GM18909 (cell line): ENCODE measurements at regions not wholly inside any gene's neighbourhood (a gene's known extent, or its start where the extent isn't known, plus 50 kb on each side); places are given as distances from the start of the nearest gene placed in this dataset.
"Not testable (repeated sequence)": the region's sequence is repeated elsewhere in the genome, so short reads cannot be mapped to it uniquely, and the experiment has no call there.

Experiments used
- ATAC-seq: cut with Tn5 transposase; IDR thresholded peaks from one replicate; pipeline ENCODE4 v1.9.1; 2021; ENCODE audit warnings: mild to moderate bottlenecking; ENCODE audit not compliant: unreplicated experiment, poor library complexity

DNA sequence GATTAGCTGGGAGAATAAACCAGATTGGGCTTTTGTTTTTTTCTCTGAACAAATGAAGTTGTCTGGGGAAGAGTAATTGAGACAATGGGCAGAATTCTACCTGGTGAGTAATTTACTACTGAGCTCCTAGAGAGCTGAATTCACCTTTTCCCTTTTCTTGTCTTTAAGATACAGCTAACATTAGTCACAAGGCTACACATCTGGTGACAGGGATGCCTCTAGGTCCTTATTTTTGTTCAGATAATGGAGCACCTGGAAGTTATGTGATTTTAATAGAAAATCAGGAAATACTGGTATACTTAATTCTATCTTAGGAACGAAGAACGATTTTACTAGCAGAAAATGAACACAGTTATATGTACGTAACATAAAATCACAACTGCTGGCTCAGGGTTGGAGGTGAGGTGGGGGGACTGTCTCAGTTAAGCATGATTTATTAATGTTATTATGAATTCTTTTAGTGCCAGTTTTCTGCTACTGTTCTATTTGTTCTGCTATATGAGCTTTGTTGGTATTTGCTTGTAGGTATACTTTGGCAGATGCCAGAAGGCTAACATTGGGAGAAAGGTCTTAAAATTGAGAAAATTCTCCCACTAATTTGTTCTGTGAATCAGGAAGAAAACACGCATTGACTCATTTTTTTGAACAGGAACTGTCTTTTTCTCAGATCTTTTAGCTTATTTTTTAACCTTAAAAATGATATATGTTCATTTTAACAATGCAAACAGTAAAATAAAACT lies 482.7 kb upstream of the RGS6 start:
- no peak for ATAC-seq

DNA sequence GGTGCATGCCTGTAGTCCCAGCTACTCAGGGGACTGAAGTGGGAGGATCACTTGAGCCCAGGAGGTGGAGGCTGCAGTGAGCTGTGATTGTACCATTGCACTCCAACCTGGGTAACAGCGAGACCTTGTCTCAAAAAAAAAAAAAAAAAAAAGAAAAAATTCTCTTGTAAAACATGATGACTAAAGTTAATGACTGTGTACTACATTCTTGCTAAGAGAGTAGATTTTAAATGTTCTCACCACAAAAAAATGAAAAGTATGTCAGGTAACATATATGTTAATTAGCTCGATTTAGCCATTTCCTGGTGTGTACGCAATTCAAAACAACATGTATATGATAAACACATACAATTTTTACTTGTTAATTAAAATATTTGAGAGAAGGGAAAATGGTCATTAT lies 480.7 kb upstream of the RGS6 start:
- ATAC-seq: no peak

DNA sequence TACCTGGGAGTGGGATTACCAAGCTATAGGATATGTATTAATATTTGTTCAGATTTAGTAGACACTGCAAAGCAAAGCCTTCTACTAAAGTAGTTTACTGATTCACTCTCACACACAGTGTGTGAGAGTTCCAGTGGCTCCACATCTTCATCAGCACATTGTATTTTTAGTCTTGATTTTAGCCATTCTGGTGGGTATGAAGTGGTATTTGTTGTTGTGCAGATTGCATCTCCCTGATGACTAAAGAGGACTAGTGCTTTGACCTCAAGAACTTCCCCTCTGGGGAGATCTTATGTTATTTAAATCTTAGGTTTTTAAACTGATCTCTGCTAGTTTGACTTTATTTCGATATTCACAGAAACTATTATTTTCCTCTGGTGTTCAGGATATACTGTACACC lies 479.7 kb upstream of the RGS6 start:
- no peak for ATAC-seq

DNA sequence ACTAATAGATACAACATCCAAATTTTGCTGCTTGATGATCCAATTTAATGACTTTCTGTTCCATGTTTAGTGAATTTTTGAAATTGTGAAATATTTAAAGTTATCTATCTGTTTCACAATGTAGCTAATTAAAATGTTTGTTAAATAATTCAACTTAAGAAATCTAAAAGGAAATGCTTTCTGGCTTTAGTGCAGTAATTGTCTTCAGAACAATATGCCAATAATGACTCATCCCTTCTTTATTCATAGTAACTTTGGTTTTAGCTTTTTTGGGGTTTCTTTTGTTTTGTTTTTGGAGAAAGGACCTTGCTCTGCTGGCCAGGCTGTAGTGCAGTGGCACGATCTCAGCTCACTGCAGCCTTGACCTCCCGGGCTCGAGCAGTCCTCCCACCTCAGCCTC lies 479.2 kb upstream of the RGS6 start:
- ATAC-seq: no peak

DNA sequence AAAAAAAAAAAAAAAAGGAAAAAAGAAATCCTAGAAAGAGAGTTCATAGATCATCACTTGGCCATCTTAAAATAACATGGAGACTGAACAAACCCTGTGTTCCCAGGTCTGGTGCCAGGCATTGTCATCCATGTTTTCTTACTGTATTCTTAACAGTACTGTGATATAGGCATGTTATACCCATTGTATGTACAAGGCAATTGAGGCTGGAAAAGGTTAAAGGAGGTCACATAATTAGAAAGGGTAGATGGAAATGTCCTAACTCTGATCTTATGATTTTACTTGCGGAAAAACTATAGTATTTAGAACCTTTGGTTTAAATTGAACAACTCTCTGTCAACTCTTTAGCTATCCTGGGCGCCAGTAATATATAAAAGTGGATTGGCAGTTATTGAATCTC lies 478.2 kb upstream of the RGS6 start:
- ATAC-seq: no peak

DNA sequence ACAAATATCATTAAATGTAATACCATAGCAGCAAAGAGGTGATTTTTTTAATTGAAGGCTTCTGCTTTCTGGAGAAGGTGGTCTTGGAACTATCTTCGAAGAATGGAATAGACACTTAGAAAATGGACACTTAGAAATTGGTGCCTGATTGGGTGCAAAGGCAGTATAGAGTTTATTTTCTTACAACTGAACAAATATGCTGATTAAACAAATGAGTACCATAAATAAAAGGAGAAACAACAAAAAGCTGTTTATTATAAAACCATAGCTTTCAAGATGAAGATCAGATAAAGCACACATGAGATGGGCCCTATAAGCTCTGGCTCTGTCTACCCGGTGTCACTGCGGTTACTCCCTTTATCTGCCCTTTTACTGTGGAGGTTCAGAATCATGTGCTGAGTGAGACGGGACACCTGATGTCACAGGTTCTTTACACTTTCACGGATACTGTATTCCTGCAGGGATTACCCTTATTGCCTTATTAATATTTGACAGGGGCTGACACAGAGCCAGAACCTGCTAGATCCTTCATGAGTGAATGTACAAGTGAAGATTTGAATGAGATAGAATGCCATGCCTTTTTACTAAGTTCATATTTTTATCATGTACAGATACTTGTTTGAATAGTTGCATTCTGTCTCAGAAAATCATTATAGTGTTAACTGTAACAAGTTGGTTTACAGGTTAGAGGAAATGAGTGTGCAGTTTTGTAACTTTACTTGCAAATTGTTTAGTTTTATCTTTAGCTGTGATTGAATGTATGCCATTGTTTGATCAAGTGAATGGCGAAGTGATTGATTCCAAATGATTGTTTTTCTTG lies 477.5 kb upstream of the RGS6 start:
- no peak for ATAC-seq

DNA sequence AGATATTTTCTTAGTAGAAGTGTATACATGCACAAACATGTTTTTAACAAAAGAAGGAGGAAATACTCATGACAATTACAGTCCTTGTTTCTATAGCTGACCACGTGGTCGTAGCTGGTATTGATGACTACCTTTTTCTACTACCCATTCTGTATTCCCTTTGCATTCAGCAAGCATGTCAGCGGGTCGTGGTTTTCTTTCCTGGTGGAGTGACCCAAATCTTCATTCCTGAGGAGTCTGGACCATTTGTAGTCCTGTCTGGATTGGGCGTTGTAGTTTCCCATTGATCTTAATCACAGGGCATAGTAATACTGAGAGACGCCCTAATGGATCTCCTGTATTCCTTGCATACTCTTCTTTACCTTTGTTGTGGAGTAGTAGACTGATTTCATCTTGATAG lies 472.1 kb upstream of the RGS6 start:
- ATAC-seq: no peak

DNA sequence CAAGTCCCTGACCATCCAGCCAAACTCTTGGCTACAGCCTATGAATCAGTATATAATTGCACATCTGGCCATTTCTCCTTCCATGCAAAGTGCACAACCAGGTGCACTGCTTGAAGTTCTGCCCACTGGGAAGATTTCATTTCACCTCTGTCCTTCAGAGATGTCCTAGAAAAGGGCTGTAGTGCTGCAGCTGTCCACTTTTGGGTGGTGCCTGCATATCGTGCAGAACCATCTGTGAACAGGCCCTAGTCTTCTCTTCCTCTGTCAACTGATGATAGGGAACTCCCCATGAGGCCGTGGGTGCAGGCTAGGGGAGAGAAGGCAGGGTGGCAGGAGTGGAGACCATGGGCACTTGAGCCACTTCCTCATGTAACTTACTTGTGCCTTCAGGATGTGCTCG lies 470.6 kb upstream of the RGS6 start:
- not testable (repeated sequence) for ATAC-seq

DNA sequence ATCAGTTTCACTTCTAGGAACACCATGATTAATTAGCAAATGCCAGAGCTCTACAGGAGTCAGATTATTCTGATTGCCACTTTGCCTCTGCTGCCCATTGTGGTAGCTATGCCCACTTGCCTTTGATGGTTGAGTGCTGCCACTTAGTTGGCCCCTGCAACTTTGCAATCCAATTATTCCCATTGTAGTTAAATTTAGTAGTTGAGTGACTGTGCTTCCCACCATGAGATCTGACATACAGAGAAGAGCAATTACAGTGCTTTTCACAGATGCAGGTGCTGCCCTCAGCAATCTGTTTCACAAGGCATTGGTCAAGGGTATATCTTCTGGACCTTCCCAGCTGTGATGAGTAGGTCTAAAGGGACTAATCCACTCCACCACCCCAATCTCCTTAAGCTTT lies 468.4 kb upstream of the RGS6 start:
- ATAC-seq: no peak

DNA sequence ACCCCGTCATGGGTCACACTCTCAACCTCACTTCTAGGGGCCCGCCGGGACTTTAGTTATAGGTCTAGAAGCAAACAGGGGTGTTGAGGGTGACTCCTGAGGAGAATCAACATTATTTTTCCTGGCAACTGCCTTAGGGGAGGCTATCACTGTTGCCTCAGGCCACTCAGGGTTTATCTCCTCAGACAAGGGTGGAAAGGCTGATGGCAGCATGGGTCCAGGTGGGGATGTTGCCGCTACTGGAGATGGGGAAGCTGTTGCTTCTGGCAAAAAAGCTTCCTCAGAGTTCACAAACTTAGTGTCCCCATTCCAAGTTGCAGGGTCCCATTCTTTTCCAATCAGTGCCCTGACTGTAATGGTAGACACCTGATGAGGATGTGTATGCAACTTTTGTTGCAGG lies 467.4 kb upstream of the RGS6 start:
- no peak for ATAC-seq

DNA sequence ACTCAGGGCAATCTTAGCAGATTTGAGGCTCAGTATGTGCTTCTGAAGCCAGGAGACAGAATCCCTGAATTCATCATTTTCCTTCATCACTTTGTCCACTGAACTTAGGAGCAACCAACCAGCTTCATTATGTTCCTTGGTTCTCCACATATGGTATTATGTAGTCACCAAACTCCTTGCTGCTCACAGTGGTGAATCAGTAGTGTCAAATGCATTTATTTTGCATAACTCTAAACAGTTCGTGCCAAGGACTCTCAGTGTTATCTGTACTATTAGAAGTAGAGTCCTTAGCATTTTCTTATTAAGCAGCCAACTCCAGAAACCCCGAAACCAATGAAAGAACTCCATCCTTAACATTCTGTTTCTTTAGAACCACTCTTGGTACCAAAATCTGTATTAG lies 466.9 kb upstream of the RGS6 start:
- no peak for ATAC-seq

DNA sequence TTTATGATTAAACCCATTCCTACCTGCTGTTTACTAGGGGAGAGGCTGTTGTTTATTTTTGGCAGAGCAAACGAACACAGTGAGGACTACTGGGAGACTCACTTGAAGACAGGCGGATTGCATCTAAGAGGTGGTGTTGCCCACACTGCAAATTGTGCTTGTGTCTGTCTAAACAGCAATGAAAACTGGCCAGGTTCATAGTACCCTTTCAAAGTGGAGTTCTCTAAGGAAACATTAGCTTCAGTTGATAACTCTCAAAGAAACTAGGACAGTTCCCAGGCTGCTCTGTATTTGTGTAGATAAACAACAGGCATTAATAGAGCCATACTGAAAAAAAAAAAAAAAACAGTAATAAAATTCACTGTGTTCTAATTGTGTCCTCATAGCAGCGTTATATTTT lies 466.0 kb upstream of the RGS6 start:
- no peak for ATAC-seq

DNA sequence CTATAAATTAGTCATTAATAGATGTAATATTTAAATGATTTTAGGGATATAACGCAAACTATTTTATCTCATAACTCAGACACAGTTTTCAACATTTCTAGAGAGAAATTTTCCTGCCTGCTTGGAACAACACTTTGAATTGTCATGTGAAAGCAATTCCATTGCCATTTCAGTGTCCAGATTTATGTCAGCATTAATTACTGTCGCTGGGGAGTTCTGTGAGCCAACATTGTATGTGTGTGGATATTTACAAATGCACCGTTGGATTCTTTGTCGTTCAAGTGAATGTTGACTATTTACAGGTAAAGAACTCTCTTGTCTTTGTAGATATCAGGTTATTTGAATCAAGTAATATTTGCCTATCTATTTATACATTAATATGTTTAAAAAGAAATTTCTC lies 465.3 kb upstream of the RGS6 start:
- no peak for ATAC-seq

DNA sequence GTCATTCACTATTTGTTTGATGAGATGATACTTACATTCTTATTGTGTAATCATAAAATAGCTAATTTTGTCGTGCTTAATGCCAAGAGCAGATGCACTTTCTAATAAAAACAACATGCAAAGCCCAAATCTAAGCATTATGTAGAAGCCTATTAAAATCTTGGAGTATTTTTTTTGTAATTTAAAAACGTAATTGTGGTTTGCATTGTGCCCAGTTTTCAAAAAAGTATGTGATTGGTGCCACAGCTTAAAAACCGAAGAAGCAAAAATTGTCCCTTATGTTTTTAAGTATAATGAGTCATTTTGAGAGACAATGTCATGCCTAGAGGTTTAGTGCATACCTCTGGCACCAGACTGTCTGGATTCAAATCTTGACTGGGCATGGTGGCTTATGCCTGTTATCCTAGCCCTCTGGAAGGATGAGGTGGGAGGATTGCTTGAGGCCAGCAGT lies 464.8 kb upstream of the RGS6 start:
- no peak for ATAC-seq

DNA sequence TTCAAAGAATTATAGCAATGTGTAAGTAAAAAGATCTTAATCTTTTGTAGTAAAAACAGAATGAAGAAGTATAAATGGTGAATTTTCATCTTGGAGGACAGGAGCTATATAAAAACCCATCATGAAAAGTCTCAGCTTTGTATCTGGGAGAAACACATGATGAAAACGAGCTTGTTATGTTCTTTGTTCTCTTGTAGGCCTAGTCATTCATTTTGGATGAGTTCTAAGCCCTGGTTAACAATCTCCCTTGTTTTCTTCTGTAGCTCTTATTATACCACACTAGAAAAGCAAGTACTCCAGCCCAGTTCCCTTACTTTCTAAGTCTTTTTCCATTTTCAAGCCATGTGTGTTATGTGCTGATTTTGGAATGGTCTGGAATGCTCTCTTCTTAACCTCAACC lies 463.5 kb upstream of the RGS6 start:
- ATAC-seq: no peak

DNA sequence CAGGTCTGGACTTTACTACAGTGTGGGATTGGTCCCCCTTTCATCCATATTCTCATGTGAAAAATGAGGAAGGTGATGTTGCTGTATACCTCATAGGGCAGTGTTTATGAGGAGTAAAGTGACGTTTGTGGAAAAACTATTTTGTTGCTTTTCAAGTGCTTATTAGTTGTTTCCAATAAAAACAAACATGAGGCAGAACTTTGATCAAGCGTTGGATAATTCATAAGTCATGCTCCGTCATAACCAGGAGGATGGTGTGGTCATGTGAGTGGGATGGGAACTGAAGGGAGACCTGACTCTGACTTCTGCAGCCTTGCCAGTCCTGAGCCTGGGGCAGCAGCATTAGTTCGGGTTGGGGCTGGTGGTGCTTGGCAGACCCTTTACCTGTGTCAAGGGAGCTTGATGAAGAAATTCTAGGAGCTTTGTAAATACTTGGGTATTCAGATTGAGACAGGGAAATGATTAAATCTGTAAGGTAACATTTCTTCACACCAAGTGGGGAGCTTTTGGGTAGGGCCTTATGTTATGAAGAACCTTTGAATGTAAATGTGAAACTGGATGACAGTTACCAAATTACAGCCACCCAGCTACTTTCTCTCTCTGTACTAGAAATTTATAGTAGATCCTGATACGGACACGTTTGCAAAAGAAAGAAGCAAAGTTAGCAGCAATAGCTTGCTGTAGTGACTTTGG lies 462.4 kb upstream of the RGS6 start:
- ATAC-seq: no peak

DNA sequence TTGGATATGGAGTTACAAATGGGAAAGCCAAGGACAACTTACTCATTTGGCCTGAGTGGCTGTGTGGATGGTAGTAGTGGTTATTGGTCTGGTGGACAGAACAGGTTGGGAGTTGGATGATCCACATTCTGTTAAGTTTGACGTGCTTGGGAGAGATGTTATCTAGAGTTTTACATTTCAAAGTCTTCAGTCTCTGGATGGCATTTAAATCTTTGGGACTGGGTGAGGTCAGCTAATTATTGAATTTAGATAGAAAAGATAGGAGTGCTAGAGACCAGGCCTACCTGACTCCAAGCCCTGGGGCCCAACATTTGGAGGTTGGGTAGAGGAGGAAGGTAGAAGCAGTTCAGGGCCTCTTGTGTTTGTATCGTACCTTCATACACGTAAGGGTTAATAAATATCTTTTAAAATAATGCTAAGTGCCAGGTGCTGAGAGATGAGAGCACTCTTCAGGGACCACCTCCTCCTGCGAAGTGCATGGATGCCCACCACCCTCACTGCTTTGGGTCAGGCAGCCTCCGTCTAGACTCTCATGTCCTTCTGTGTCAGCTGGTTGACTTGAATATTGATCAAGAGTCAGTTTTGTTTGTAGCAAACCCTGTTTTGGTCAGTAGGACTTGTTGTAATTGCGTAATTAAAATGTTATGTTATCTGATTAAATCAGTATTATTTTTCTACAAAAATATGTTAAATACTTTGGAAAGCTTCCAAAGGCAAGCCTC lies 460.4 kb upstream of the RGS6 start:
- no peak for ATAC-seq

DNA sequence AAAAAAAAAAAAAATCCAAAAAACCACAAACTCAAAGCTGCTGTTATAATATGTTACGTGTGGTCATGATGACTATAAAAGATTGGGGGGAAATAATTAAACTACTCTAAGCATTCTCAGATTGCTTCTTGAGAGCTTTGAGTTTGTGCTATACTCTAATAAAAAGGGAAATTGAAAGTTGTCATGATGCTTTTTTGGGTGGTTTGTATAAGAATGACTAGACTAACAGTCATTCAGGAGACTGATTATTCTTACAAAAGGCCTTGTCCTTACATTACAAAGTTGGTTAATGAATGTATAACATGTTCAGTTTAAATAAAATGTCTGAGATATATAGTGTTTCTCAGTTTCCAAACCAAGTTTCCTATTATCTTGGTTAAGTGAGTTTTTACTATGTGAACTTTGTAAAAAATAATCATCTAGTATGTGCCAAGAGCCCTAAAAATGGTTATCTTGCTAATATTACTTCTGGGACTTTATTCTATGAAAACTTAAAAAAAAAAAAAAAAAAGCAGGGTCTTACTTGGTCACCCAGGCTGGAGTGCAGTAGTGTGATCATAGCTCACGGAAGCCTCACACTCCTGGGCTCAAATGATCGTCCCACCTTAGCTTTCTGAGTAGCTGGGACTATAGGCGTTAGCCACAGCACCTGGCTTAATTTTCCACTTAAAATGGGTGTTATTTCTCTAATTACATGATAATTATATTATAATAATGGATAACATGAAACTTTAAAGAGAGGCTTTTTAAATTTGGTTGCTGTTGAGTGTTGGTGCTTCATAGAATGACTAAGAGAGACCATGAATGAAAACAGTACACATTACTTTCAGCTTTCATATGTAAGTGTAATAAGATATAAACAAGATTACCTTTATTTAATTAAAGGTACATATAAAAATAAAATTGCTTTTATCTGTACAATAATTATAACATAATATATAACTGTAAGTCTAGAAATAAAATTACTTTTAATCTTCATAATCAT lies 459.6 kb upstream of the RGS6 start:
- ATAC-seq: peak; percentile 72

DNA sequence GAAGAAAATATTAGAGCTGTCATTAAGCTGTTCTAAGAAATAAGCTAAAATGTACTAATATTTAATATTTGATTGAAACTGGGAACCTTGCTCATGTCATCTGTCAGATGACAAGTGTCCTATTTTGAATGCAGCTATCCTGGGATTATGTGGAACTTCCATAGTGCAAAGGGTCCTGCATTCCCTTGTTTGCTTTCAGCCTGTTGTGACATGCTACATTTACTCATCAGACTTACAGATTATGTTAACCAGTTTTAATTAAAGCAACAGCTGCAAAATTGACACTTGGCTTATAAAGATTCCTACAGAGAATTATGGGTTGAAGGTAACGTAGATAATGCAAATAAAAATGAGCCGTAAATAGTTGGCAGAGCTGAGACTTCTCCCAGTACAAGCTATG lies 458.4 kb upstream of the RGS6 start:
- no peak for ATAC-seq
